Gastroesophageal sphincter (tissue), 4 donors: ENCODE measurements at regions not wholly inside any gene's neighbourhood (a gene's known extent, or its start where the extent isn't known, plus 50 kb on each side); places are given as distances from the start of the nearest gene placed in this dataset.

Experiments
- ATAC-seq: fragments of 150-250 bp; one replicate; pipeline ENCODE4 v1.9.1; 2016; ENCODE audit warnings: mild to moderate bottlenecking, moderate library complexity
- H3K27ac ChIP-seq, 4 donors: fragments of 200-600 bp; sonication (generic) in 3 of 4; 1 replicate in 3 of 4; 2 replicates in 1 of 4; pipeline ENCODE4 v1.5.1; 2016 to 2019
- H3K27me3 ChIP-seq: fragments of 200-600 bp; sonication (generic); one replicate; pipeline ENCODE4 v1.5.1; 2019
- H3K36me3 ChIP-seq, 2 donors: fragments of 200-600 bp; sonication (generic); one replicate each; pipeline ENCODE4 v1.5.1; 2019; ENCODE audit warnings: control low read depth in 1 of 2
- H3K4me1 ChIP-seq, 3 donors: fragments of 200-600 bp; sonication (generic); 1 replicate in 2 of 3; 2 replicates in 1 of 3; pipeline ENCODE4 v1.5.1; 2016 to 2019; ENCODE audit warnings: control low read depth in 2 of 3
- H3K4me3 ChIP-seq, 2 donors: fragments of 200-600 bp; sonication (generic); one replicate each; pipeline ENCODE4 v1.5.1; 2019; ENCODE audit warnings: mild to moderate bottlenecking in 1 of 2, moderate library complexity in 1 of 2
- H3K9me3 ChIP-seq, 3 donors: fragments of 200-600 bp; sonication (generic); one replicate each; pipeline ENCODE4 v1.5.1; 2017 to 2019; ENCODE audit warnings: control low read depth in 2 of 3
- CTCF ChIP-seq, 4 experiments: fragments of 200-600 bp in 2 of 4; fragments of 450-650 bp in 2 of 4; sonication (generic) in 1 of 4; IDR thresholded peaks; one replicate each; pipeline ENCODE4 v1.5.1; 2017 to 2019; ENCODE audit warnings: antibody characterized with exemption in 4 of 4, mild to moderate bottlenecking in 2 of 4, moderate library complexity in 2 of 4
- EP300 ChIP-seq: sonication (generic); formaldehyde crosslinking; IDR thresholded peaks from one replicate; pipeline ENCODE4 v1.6.1; 2017; ENCODE audit warnings: antibody characterized with exemption, mild to moderate bottlenecking
- POLR2A ChIP-seq, 2 donors: fragments of 450-650 bp; IDR thresholded peaks; one replicate each; pipeline ENCODE4 v1.6.1; 2017; ENCODE audit warnings: antibody characterized with exemption in 2 of 2, mild to moderate bottlenecking in 2 of 2, moderate library complexity in 1 of 2
- POLR2AphosphoS5 ChIP-seq: sonication (generic); formaldehyde crosslinking; IDR thresholded peaks from one replicate; pipeline ENCODE4 v1.6.1; 2017; ENCODE audit warnings: antibody characterized with exemption
- WGBS, 2 donors: methylation state at CpG; one replicate each; pipeline ENCODE4 v1.1.5; 2018; ENCODE audit warnings: low coverage in 1 of 2; 5-methylcytosine and 5-hydroxymethylcytosine counted together

- WGBS, 2 donors: 84 to 85% methylated on average over 2 of the region's 2 CpGs
- H3K4me1 ChIP-seq: no peaks in the 10 kb centered on the region
- no peak overlapping the region for H3K27ac ChIP-seq
- H3K27me3 ChIP-seq: no peaks in the 10 kb centered on the region
- ATAC-seq: no peak
- H3K36me3 ChIP-seq: no peaks in the 10 kb centered on the region
- TF ChIP-seq POLR2AphosphoS5 (no peak), EP300 (no peak)
- no peak overlapping the region for H3K4me3 ChIP-seq
- no peaks in the 10 kb centered on the region for H3K9me3 ChIP-seq
These were observed 1978.5 kb upstream of the LRRTM1 start for GRCh38 chr2:82283075-82283474.

- Histone ChIP-seq H3K27me3 (no peaks in the 10 kb centered on the region), H3K4me1 (no peaks in the 10 kb centered on the region), H3K36me3 (no peaks in the 10 kb centered on the region), H3K4me3 (no peak overlapping the region), H3K9me3 (no peaks in the 10 kb centered on the region), H3K27ac (no peak overlapping the region)
- 80 to 87% methylated on average over 3 to 13 of the region's 16 CpGs for WGBS, 2 donors
- ATAC-seq: no peak
- TF ChIP-seq CTCF (IDR thresholded peaks at IDR 0.05) (no peak), POLR2A (IDR thresholded peaks at IDR 0.05) (no peak), POLR2AphosphoS5 (no peak), EP300 (no peak)
These were observed 1977.7 kb upstream of the LRRTM1 start for GRCh38 chr2:82282111-82282882.

- H3K27ac ChIP-seq: no peak overlapping the region
- no peaks in the 10 kb centered on the region for H3K36me3 ChIP-seq
- no peaks in the 10 kb centered on the region for H3K4me1 ChIP-seq
- WGBS, 2 donors: 33 to 38% methylated on average over 1 of the region's 1 CpG
- ATAC-seq: no peak
- H3K4me3 ChIP-seq: no peak overlapping the region
- no peaks in the 10 kb centered on the region for H3K9me3 ChIP-seq
- no peaks in the 10 kb centered on the region for H3K27me3 ChIP-seq
- TF ChIP-seq EP300: no peak
- no peak for TF ChIP-seq POLR2A (IDR thresholded peaks at IDR 0.05)
- TF ChIP-seq CTCF (IDR thresholded peaks at IDR 0.05): no peak
- no peak for TF ChIP-seq POLR2AphosphoS5
These were observed 1974.8 kb upstream of the LRRTM1 start for GRCh38 chr2:82279367-82279766.

- TF ChIP-seq CTCF (IDR thresholded peaks at IDR 0.05) (no peak), POLR2AphosphoS5 (no peak), EP300 (no peak), POLR2A (IDR thresholded peaks at IDR 0.05) (no peak)
These were observed 1973.9 kb upstream of the LRRTM1 start for GRCh38 chr2:82278416-82278815.

GRCh38 chr2:82275599-82275998 lies 1971.0 kb upstream of the LRRTM1 start:
- no peak for ATAC-seq
- 88 to 100% methylated on average over 2 of the region's 2 CpGs for WGBS, 2 donors
- Histone ChIP-seq H3K27me3 (no peaks in the 10 kb centered on the region), H3K36me3 (no peaks in the 10 kb centered on the region), H3K27ac (no peak overlapping the region), H3K9me3 (no peaks in the 10 kb centered on the region), H3K4me1 (peaks cover 0 to 3% (median 0%) of the 10 kb centered on the region in 3 donors), H3K4me3 (no peak overlapping the region)
- no peak for TF ChIP-seq POLR2A (IDR thresholded peaks at IDR 0.05)
- no peak for TF ChIP-seq EP300
- TF ChIP-seq POLR2AphosphoS5: no peak
- TF ChIP-seq CTCF (IDR thresholded peaks at IDR 0.05): no peak

More at GRCh38 chr2:82278416-82278815, 1973.9 kb upstream of the LRRTM1 start:
- WGBS, 2 donors: 71 to 89% methylated on average over 1 of the region's 1 CpG
- H3K4me3 ChIP-seq: no peak overlapping the region
- no peaks in the 10 kb centered on the region for H3K27me3 ChIP-seq
- ATAC-seq: no peak
- H3K27ac ChIP-seq: no peak overlapping the region
- no peaks in the 10 kb centered on the region for H3K4me1 ChIP-seq
- no peaks in the 10 kb centered on the region for H3K9me3 ChIP-seq
- no peaks in the 10 kb centered on the region for H3K36me3 ChIP-seq
